ENCODE measurements at regions not wholly inside any gene's neighbourhood (a gene's known extent, or its start where the extent isn't known, plus 50 kb on each side); places are given as distances from the start of the nearest gene placed in this dataset.

- H3K36me3 ChIP-seq (ENCODE audit: insufficient read depth, low read length): no peaks in the 10 kb centered on the region
- no peak overlapping the region for H3K4me2 ChIP-seq (ENCODE audit: low read length)
- H3K9me3 ChIP-seq (ENCODE audit: low read length): no peaks in the 10 kb centered on the region
- H2AFZ ChIP-seq (ENCODE audit: low read depth, low read length): no peak overlapping the region
- H3K27me3 ChIP-seq (ENCODE audit: insufficient read depth, low read depth, low read length): no peaks in the 10 kb centered on the region
- H3K79me2 ChIP-seq (replicated peaks; ENCODE audit: insufficient read depth, low read length): no peaks in the 10 kb centered on the region
- H3K9ac ChIP-seq (ENCODE audit: low read length): no peak overlapping the region
- no peak overlapping the region for H3K4me3 ChIP-seq (ENCODE audit: low read length)
- H3K27ac ChIP-seq (ENCODE audit: low read length): no peak overlapping the region
- H3K9me2 ChIP-seq (ENCODE audit: insufficient read depth, low read length): no peaks in the 10 kb centered on the region
- no peaks in the 10 kb centered on the region for H4K20me1 ChIP-seq (ENCODE audit: insufficient read depth)
- TF ChIP-seq POLR2AphosphoS5 (IDR thresholded peaks at IDR 0.05): no peak
- H3F3A ChIP-seq (ENCODE audit: insufficient read depth, low read length, poor library complexity, severe bottlenecking): no peaks in the 10 kb centered on the region
These were observed 72.4 kb upstream of the SPRY4 start for GRCh38 chr5:142397178-142397577.

- Histone ChIP-seq H3K27me3 (ENCODE audit: insufficient read depth, low read depth, low read length) (no peaks in the 10 kb centered on the region), H3K9me3 (ENCODE audit: low read length) (no peaks in the 10 kb centered on the region), H3K79me2 (replicated peaks; ENCODE audit: insufficient read depth, low read length) (no peaks in the 10 kb centered on the region), H3K36me3 (ENCODE audit: insufficient read depth, low read length) (no peaks in the 10 kb centered on the region), H3K27ac (ENCODE audit: low read length) (no peak overlapping the region), H3K4me2 (ENCODE audit: low read length) (no peak overlapping the region), H3K4me3 (ENCODE audit: low read length) (no peak overlapping the region), H3K9ac (ENCODE audit: low read length) (no peak overlapping the region), H3K9me2 (ENCODE audit: insufficient read depth, low read length) (no peaks in the 10 kb centered on the region), H3F3A (ENCODE audit: insufficient read depth, low read length, poor library complexity, severe bottlenecking) (no peaks in the 10 kb centered on the region), H4K20me1 (ENCODE audit: insufficient read depth) (no peaks in the 10 kb centered on the region), H2AFZ (ENCODE audit: low read depth, low read length) (no peak overlapping the region)
- no peak for TF ChIP-seq EZH2 (IDR thresholded peaks at IDR 0.05; ENCODE audit: borderline replicate concordance, insufficient read depth, low read length, poor library complexity, severe bottlenecking)
These were observed 71.7 kb upstream of the SPRY4 start for GRCh38 chr5:142396436-142397038.

DNA sequence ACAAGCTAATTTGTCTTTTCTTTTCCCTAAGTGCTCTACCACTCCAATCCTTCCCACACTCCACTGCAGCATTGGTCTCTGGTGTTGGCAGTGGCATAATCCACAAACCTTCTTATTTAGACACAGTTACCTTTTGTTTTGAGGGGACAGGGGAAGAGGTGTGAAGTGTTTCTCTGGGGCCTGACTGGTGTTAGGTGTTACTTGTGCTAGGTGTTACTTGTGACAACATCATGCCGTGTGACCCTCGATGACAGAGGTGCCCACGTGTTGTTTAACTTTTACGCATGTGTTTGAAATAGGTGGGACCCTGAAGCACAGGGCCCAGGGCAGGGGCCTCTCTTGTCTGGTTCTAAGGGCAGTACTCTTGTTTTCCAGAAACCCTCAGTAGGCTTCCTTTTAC lies 70.5 kb upstream of the SPRY4 start:
- H3K4me2 ChIP-seq (ENCODE audit: low read length): no peak overlapping the region
- H3K27ac ChIP-seq (ENCODE audit: low read length): no peak overlapping the region
- no peaks in the 10 kb centered on the region for H3K36me3 ChIP-seq (ENCODE audit: insufficient read depth, low read length)
- no peak overlapping the region for H3K4me3 ChIP-seq (ENCODE audit: low read length)
- no peak overlapping the region for H3K9ac ChIP-seq (ENCODE audit: low read length)
- H2AFZ ChIP-seq (ENCODE audit: low read depth, low read length): no peak overlapping the region
- no peaks in the 10 kb centered on the region for H3K79me2 ChIP-seq (replicated peaks; ENCODE audit: insufficient read depth, low read length)
- TF ChIP-seq SMC3 (conservative IDR thresholded peaks at IDR 0.05; ENCODE audit: poor library complexity): no peak
- no peak for TF ChIP-seq EP300 (conservative IDR thresholded peaks at IDR 0.05; ENCODE audit: poor library complexity, severe bottlenecking)
- TF ChIP-seq RAD21 (conservative IDR thresholded peaks at IDR 0.05): no peak
- TF ChIP-seq, protein P1, sequence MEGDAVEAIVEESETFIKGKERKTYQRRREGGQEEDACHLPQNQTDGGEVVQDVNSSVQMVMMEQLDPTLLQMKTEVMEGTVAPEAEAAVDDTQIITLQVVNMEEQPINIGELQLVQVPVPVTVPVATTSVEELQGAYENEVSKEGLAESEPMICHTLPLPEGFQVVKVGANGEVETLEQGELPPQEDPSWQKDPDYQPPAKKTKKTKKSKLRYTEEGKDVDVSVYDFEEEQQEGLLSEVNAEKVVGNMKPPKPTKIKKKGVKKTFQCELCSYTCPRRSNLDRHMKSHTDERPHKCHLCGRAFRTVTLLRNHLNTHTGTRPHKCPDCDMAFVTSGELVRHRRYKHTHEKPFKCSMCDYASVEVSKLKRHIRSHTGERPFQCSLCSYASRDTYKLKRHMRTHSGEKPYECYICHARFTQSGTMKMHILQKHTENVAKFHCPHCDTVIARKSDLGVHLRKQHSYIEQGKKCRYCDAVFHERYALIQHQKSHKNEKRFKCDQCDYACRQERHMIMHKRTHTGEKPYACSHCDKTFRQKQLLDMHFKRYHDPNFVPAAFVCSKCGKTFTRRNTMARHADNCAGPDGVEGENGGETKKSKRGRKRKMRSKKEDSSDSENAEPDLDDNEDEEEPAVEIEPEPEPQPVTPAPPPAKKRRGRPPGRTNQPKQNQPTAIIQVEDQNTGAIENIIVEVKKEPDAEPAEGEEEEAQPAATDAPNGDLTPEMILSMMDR (IDR thresholded peaks at IDR 0.05; ENCODE audit: poor library complexity, severe bottlenecking): no peak
- TF ChIP-seq POLR2AphosphoS5 (IDR thresholded peaks at IDR 0.05): no peak
- TF ChIP-seq, protein P2, sequence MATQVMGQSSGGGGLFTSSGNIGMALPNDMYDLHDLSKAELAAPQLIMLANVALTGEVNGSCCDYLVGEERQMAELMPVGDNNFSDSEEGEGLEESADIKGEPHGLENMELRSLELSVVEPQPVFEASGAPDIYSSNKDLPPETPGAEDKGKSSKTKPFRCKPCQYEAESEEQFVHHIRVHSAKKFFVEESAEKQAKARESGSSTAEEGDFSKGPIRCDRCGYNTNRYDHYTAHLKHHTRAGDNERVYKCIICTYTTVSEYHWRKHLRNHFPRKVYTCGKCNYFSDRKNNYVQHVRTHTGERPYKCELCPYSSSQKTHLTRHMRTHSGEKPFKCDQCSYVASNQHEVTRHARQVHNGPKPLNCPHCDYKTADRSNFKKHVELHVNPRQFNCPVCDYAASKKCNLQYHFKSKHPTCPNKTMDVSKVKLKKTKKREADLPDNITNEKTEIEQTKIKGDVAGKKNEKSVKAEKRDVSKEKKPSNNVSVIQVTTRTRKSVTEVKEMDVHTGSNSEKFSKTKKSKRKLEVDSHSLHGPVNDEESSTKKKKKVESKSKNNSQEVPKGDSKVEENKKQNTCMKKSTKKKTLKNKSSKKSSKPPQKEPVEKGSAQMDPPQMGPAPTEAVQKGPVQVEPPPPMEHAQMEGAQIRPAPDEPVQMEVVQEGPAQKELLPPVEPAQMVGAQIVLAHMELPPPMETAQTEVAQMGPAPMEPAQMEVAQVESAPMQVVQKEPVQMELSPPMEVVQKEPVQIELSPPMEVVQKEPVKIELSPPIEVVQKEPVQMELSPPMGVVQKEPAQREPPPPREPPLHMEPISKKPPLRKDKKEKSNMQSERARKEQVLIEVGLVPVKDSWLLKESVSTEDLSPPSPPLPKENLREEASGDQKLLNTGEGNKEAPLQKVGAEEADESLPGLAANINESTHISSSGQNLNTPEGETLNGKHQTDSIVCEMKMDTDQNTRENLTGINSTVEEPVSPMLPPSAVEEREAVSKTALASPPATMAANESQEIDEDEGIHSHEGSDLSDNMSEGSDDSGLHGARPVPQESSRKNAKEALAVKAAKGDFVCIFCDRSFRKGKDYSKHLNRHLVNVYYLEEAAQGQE (IDR thresholded peaks at IDR 0.05; ENCODE audit: borderline replicate concordance): no peak
- TF ChIP-seq MXI1 (conservative IDR thresholded peaks at IDR 0.05; ENCODE audit: poor library complexity, severe bottlenecking): no peak
- TF ChIP-seq TAF1 (IDR thresholded peaks at IDR 0.05; ENCODE audit: low read depth): no peak
- H3K27me3 ChIP-seq (ENCODE audit: insufficient read depth, low read depth, low read length): no peaks in the 10 kb centered on the region
- H3F3A ChIP-seq (ENCODE audit: insufficient read depth, low read length, poor library complexity, severe bottlenecking): no peaks in the 10 kb centered on the region
- H3K9me3 ChIP-seq (ENCODE audit: low read length): no peaks in the 10 kb centered on the region
- no peaks in the 10 kb centered on the region for H4K20me1 ChIP-seq (ENCODE audit: insufficient read depth)
- H3K9me2 ChIP-seq (ENCODE audit: insufficient read depth, low read length): no peaks in the 10 kb centered on the region

Data from neural cell (in vitro differentiated cells).